MM.1S (cell line): ENCODE measurements at regions not wholly inside any gene's neighbourhood (a gene's known extent, or its start where the extent isn't known, plus 50 kb on each side); places are given as distances from the start of the nearest gene placed in this dataset.

Experiments used
- DNase-seq: peaks from one replicate; pipeline ENCODE4 v3.0.0-alpha.2; 2015
- H2AFZ ChIP-seq: fragments of 300-600 bp; sonication (generic); 2 replicates; pipeline ENCODE4 v1.6.0; 2016; ENCODE audit warnings: antibody characterized with exemption, low read length
- H3F3A ChIP-seq: fragments of 300-600 bp; sonication (generic); 2 replicates; pipeline ENCODE4 v1.6.1; 2016; ENCODE audit warnings: mild to moderate bottlenecking, antibody characterized with exemption, low read length, moderate library complexity, mixed read lengths; ENCODE audit not compliant: insufficient read depth
- H3K27ac ChIP-seq: fragments of 300-600 bp; sonication (generic); 2 replicates; pipeline ENCODE4 v1.5.1; 2016; ENCODE audit warnings: mild to moderate bottlenecking, low read length
- H3K27me3 ChIP-seq: fragments of 300-600 bp; sonication (generic); replicated peaks from 2 replicates; pipeline ENCODE4 v1.6.0; 2016; ENCODE audit warnings: low read length; ENCODE audit not compliant: insufficient read depth
- H3K36me3 ChIP-seq: fragments of 300-600 bp; sonication (generic); replicated peaks from 2 replicates; pipeline ENCODE4 v1.6.1; 2016; ENCODE audit warnings: mild to moderate bottlenecking, low read length, mixed read lengths; ENCODE audit not compliant: insufficient read depth
- H3K4me1 ChIP-seq: fragments of 300-600 bp; sonication (generic); 2 replicates; pipeline ENCODE4 v1.6.1; 2016; ENCODE audit warnings: low read length, mixed read lengths
- H3K4me2 ChIP-seq: fragments of 300-600 bp; sonication (generic); 2 replicates; pipeline ENCODE4 v1.6.0; 2016; ENCODE audit warnings: low read depth, low read length
- H3K4me3 ChIP-seq: fragments of 300-600 bp; sonication (generic); 2 replicates; pipeline ENCODE4 v1.5.1; 2016; ENCODE audit warnings: low read length, mixed read lengths
- H3K79me2 ChIP-seq: fragments of 300-600 bp; sonication (generic); 2 replicates; pipeline ENCODE4 v1.6.1; 2016; ENCODE audit warnings: mixed run types, low read length, mixed read lengths
- H3K9ac ChIP-seq: fragments of 300-600 bp; sonication (generic); 2 replicates; pipeline ENCODE4 v1.6.1; 2016; ENCODE audit warnings: low read length, mixed read lengths
- H3K9me2 ChIP-seq: fragments of 300-600 bp; sonication (generic); replicated peaks from 2 replicates; pipeline ENCODE4 v1.6.1; 2016; ENCODE audit warnings: mild to moderate bottlenecking, low read length, mixed read lengths; ENCODE audit not compliant: insufficient read depth
- H3K9me3 ChIP-seq: fragments of 300-600 bp; sonication (generic); replicated peaks from 2 replicates; pipeline ENCODE4 v1.6.1; 2016; ENCODE audit warnings: mild to moderate bottlenecking, low read length, mixed read lengths; ENCODE audit not compliant: insufficient read depth
- H4K20me1 ChIP-seq: fragments of 300-600 bp; sonication (generic); 2 replicates; pipeline ENCODE4 v1.6.1; 2016; ENCODE audit warnings: mild to moderate bottlenecking, low read length, moderate library complexity, mixed read lengths; ENCODE audit not compliant: insufficient read depth
- CTCF ChIP-seq: fragments of 300-600 bp; sonication (generic); IDR thresholded peaks from 2 replicates; pipeline ENCODE4 v1.5.1; 2016; ENCODE audit warnings: antibody characterized with exemption, low read length, mixed read lengths
- EZH2 ChIP-seq: fragments of 300-600 bp; sonication (generic); optimal IDR thresholded peaks from 2 replicates; pipeline ENCODE3; 2017; ENCODE audit warnings: low read depth, mild to moderate bottlenecking, antibody characterized with exemption, low read length, mixed read lengths
- EZH2phosphoT487 ChIP-seq: fragments of 300-600 bp; sonication (generic); IDR thresholded peaks from 2 replicates; pipeline ENCODE4 v1.6.1; 2018; ENCODE audit warnings: antibody characterized with exemption, low read length

- Histone ChIP-seq H4K20me1 (no peaks in the 10 kb centered on the region), H3K4me1 (no peaks in the 10 kb centered on the region), H3K9ac (no peak overlapping the region), H3K27me3 (no peaks in the 10 kb centered on the region), H3K4me3 (no peak overlapping the region), H3K27ac (no peak overlapping the region), H3K9me3 (no peaks in the 10 kb centered on the region), H3K36me3 (no peaks in the 10 kb centered on the region), H3K4me2 (no peak overlapping the region), H3F3A (no peaks in the 10 kb centered on the region), H2AFZ (no peak overlapping the region), H3K79me2 (no peaks in the 10 kb centered on the region), H3K9me2 (no peaks in the 10 kb centered on the region)
- no peak for DNase-seq
- TF ChIP-seq EZH2phosphoT487 (no peak), EZH2 (no peak), CTCF (no peak)
These were observed 453.5 kb downstream of the CAAP1 start for GRCh38 chr9:26439061-26439624.

GRCh38 chr9:26437056-26437711, 455.4 kb downstream of the CAAP1 start:
- DNase-seq: no peak
- no peak overlapping the region for H3K4me3 ChIP-seq
- no peaks in the 10 kb centered on the region for H4K20me1 ChIP-seq
- no peak overlapping the region for H2AFZ ChIP-seq
- H3K27ac ChIP-seq: no peak overlapping the region
- H3F3A ChIP-seq: no peaks in the 10 kb centered on the region
- no peaks in the 10 kb centered on the region for H3K36me3 ChIP-seq
- H3K9me3 ChIP-seq: no peaks in the 10 kb centered on the region
- H3K4me2 ChIP-seq: no peak overlapping the region
- H3K9me2 ChIP-seq: no peaks in the 10 kb centered on the region
- H3K79me2 ChIP-seq: no peaks in the 10 kb centered on the region
- H3K4me1 ChIP-seq: no peaks in the 10 kb centered on the region
- TF ChIP-seq EZH2 (no peak), EZH2phosphoT487 (no peak), CTCF (no peak)
- H3K27me3 ChIP-seq: no peaks in the 10 kb centered on the region
- H3K9ac ChIP-seq: no peak overlapping the region

- no peak for DNase-seq
- TF ChIP-seq EZH2phosphoT487: no peak
- TF ChIP-seq EZH2: no peak
- no peak for TF ChIP-seq CTCF
- H4K20me1 ChIP-seq: no peaks in the 10 kb centered on the region
These were observed 466.0 kb downstream of the CAAP1 start for GRCh38 chr9:26426551-26427131.

More at GRCh38 chr9:26426551-26427131, 466.0 kb downstream of the CAAP1 start:
- H3K27me3 ChIP-seq: no peaks in the 10 kb centered on the region
- H3K36me3 ChIP-seq: no peaks in the 10 kb centered on the region
- no peak overlapping the region for H3K4me2 ChIP-seq
- H3K27ac ChIP-seq: no peak overlapping the region
- no peaks in the 10 kb centered on the region for H3K79me2 ChIP-seq
- no peaks in the 10 kb centered on the region for H3F3A ChIP-seq
- H3K4me3 ChIP-seq: no peak overlapping the region
- H2AFZ ChIP-seq: no peak overlapping the region
- no peak overlapping the region for H3K9ac ChIP-seq
- no peaks in the 10 kb centered on the region for H3K9me3 ChIP-seq
- no peaks in the 10 kb centered on the region for H3K4me1 ChIP-seq
- no peaks in the 10 kb centered on the region for H3K9me2 ChIP-seq
